HG02678 (cell line): ENCODE measurements at regions not wholly inside any gene's neighbourhood (a gene's known extent, or its start where the extent isn't known, plus 50 kb on each side); places are given as distances from the start of the nearest gene placed in this dataset.
"Not testable (repeated sequence)": the region's sequence is repeated elsewhere in the genome, so short reads cannot be mapped to it uniquely, and the experiment has no call there.

ENCODE experiments used
- ATAC-seq: cut with Tn5 transposase; IDR thresholded peaks from one replicate; pipeline ENCODE4 v1.9.1; 2021; ENCODE audit warnings: mild to moderate bottlenecking, moderate library complexity; ENCODE audit not compliant: unreplicated experiment

GRCh38 chr14:87030197-87030596 lies 962.8 kb downstream of the GALC start:
- no peak for ATAC-seq

DNA sequence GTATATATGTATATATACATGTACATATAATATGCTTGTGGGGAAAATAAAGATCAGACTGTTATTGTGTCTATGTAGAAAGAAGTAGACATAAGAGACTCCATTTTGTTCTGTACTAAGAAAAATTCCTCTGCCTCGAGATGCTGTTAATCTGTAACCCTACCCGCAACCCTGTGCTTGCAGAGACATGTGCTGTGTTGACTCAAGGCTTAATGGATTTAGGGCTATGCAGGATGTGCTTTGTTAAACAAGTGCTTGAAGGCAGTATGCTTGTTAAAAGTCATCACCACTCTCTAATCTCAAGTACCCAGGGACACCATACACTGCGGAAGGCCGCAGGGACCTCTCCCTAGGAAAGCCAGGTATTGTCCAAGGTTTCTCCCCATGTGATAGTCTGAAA lies 972.9 kb downstream of the GALC start:
- ATAC-seq: not testable (repeated sequence)

DNA sequence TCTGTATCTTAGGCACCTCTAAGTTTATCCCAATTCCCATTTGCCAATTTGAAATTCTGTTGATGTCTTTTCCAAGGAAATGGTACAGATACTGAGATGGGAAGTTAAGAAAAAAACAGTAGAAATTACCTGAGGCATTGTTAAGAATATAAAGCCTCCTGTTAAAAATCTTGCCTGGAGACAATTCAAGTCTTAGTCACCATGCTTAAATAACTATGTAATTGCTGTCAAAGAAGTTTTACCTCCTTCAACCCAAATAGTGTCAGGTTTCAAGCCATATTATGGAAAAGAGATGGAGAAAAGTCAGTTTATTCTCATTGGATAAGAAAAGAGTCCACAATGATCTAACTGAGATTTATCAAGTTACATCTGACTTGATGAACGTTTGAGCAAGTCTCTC lies 974.7 kb downstream of the GALC start:
- ATAC-seq: no peak

DNA sequence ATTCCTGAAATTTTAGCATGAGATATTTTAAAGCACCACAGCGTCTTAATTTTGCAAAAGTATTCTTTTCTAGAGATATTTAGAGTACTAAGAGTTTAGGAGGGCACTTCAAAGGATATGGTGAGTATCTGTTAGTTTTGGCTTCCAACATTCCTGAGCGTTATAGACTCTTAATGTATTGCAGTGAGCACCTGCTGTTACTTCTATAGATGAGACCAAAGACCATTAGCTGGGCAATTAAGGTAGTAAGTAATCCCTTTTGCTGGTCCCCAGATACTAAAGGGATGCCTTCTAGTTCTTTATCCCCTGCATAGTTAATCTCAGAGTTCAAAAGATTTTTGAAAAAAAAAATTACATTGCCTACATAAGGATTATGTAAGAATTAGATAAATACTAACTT lies 975.6 kb downstream of the GALC start:
- no peak for ATAC-seq

GRCh38 chr14:87014856-87015255 lies 978.1 kb downstream of the GALC start:
- no peak for ATAC-seq

DNA sequence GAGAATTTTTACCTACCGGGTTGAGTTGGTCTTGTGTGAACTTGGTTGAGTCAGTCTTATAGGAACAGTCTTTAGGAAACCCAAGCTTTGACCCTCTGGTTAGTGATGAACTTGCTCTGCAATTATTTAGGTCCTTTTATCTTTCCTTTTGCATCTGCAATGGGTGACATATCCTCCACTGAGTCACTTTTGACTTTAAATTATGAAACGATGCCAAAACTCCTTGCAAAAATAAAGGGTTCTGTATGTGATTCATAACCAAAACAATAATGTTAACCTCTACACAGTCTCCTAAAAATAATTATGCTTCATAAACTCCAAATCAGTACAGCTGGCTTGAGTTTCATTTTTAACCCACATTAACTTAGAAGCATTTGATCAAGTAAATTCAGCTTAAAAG lies 979.4 kb downstream of the GALC start:
- no peak for ATAC-seq

- ATAC-seq: no peak
These were observed 984.0 kb downstream of the GALC start for GRCh38 chr14:87008965-87009364.

DNA sequence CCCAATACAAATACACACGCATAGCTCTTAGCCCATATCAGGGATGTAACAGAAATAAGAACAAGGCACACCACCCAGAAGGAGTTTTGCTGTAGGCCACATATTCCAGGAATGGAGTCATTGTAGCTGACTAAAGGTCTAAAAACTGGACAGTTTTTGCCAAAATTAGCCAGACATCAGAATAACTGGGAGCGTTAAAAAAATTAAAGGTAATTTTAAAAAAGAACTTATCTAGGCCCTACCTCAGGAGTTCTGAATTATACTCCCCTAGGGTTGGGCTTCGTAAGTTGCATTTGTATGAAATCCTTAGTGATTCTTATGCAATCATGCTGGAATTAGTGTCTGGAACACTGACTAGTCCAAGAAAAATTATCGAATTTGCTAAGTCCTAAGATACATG lies 987.7 kb downstream of the GALC start:
- ATAC-seq: no peak

GRCh38 chr14:87002776-87003175 lies 990.2 kb downstream of the GALC start:
- ATAC-seq: no peak

DNA sequence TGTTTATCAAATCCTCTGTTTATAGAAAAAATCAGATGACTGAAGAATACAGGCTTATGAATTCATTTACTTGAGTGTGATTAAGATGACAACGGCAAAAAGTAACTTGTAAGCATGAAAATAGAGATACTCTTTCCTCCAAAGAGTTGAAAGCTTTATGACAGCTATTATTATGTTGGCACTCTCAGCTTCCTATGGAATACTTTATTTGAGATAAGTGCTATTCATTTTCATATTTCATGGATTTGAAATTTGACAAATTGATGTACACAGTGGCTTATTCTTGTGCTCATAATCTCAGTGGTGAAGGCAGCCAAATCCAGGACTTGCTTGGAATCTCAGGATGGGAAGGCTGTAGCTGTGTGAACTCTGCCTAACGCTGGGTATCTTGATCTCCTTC lies 991.6 kb downstream of the GALC start:
- ATAC-seq: no peak

- ATAC-seq: no peak
These were observed 992.9 kb downstream of the GALC start for GRCh38 chr14:87000081-87000480.

GRCh38 chr14:86999036-86999435 lies 993.9 kb downstream of the GALC start:
- no peak for ATAC-seq

- ATAC-seq: no peak
These were observed 995.7 kb downstream of the GALC start for GRCh38 chr14:86997271-86997670.

DNA sequence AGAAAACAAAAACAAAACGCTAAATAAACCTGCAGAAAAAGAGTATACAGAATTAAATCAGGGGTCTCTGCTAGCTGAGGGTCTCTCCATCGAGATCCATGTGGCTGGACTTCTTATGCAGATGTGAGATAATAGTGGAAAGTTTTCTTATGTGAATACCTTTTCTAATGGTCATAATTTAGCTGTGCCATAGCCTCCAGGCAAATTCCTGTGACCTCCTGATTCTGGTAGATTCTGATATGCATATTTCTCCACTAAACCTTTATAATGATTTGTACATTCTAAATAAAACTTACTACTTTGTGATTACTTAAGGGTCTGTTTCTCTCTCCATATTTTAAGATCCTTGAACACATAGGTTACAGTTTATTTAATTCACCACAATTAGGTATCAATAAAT lies 1002.6 kb downstream of the GALC start:
- no peak for ATAC-seq

DNA sequence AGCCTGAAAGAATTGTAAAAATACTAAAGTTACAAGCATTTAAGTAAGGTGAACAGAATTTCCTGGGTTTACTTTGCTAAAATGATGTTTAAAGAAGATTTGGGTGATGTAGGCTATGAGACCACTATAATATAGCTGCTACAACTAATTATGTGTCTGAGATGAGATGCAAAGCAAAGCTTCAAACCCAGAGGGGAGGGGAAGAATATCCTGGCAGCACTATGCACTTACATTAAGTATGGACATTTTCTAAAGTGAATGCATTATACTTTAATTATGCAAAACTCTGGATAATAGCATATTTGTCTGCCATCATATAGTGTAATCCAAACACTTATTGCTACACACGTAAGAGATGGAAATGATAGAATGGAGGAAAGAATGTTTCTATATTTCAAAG lies 1003.7 kb downstream of the GALC start:
- no peak for ATAC-seq

GRCh38 chr14:86987966-86988365 lies 1005.0 kb downstream of the GALC start:
- ATAC-seq: no peak

- ATAC-seq: no peak
These were observed 1019.8 kb downstream of the GALC start for GRCh38 chr14:86973177-86973576.

GRCh38 chr14:86971292-86971691 lies 1021.7 kb downstream of the GALC start:
- no peak for ATAC-seq

DNA sequence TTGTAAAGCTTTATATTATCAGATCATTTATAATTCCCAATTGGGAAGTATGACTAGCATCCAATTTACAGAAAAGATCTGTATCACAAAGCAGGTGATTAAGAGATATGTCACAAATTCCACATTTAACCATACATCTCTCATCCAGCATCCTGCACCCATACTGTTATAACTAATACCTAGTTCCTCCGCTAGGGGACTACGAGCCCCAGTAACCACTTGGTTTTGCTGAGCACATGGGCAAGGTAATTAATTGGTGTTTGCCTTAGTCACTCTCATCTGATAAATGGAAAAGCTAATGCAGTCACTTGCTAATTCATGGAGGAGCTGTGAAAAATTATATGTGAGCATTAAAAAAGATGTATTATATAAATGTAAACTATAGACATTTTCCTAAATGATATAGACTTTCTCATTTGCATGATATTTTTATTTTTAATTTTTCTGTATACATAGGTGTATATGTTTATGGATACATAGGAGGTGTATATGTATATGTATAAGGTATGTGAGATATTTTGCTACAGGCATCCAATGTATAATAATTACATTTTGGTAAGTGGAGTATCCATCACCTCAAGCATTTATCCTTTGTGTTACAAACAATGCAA lies 1031.8 kb downstream of the GALC start:
- ATAC-seq: peak; percentile 51

DNA sequence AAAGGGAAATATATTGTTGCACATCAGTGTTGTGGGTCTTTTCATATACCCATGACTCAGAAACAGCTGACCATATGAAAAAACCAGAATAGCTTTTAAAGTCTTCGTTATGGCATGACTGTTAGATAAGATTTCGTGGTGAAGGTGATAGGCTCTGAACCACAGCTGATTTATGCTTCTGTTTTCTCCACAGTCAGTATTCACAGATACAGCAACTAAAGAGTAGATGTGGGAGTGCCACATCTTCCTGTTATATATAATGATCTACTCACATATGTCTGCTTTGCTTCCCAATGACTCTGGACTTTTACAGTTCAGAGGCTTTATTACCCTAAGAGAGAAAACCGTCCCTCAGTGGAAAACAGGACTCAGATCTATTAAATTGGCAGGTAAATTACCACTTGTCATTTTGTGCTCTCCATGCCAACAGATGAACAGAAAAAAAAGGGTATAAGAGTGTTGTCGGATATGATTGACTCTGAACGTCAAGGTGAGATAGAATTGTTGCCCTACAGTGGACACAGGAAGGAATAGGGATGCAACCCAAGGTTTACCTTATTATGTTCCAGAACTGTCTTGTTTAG lies 1037.1 kb downstream of the GALC start:
- ATAC-seq: no peak

DNA sequence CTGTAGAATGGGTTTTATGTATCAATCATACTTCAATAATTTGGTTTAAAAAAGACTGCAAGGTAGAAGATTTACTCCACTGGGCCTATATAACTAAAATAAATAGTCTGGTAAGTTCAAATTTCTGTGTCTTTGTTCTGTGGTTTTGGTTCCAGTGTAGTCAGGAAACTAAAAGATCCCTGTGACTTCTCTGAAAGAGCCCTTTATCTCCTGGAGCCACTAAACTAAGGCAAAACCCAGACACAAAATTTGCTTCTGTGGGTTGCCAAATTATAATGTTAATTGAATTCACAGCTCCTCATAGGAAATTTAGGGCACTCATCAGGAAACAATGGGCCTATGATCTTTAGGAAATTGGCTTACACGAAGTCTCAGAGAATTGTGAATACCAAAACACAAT lies 1038.4 kb downstream of the GALC start:
- no peak for ATAC-seq

DNA sequence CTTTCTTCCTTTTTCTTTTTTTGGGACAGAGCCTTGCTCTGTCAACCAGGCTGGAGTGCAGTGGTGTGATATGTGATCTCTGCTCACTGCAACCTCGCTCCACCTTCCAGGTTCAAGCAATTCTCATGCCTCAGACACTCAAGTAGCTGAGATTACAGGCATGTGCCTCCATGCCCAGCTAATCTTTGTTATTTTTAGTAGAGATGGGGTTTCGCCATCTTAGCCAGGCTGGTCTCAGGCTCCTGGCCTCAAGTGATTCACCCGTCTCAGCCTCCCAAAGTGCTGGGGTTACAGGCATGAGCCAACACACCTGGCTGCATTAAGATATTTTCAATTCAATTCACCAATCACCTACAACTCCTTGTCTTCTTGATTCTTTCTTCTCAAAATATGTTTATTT lies 1046.5 kb downstream of the GALC start:
- ATAC-seq: no peak

DNA sequence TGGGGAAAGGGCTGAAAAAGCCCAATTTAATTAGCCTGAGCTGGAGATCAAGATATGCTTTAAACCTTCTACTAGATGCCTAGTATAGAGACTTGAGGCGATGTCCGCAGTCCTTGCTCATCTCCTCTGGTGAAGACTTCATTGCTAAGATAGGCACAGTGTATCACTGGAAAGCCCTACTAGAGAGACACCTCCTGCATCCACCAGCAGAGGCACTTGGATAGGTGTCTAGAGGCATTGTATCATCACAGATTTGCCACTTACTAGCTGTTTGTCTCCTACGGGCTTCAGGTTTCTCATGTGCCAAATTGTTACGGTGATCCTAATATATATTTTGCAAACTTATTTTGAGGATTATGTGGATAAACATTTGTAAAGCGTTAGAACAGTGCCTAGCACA lies 1048.5 kb downstream of the GALC start:
- no peak for ATAC-seq
